Vagina (tissue), 2 donors: ENCODE measurements at regions not wholly inside any gene's neighbourhood (a gene's known extent, or its start where the extent isn't known, plus 50 kb on each side); places are given as distances from the start of the nearest gene placed in this dataset.

Source experiments
- DNase-seq, 2 donors: peaks; one replicate each; pipeline ENCODE4 v3.0.0-alpha.2; 2017; ENCODE audit errors: extremely low spot score in 2 of 2
- H3K27ac ChIP-seq: fragments of 200-600 bp; sonication (generic); one replicate; pipeline ENCODE4 v1.5.1; 2019
- H3K27me3 ChIP-seq: fragments of 200-600 bp; sonication (generic); one replicate; pipeline ENCODE4 v1.5.1; 2019
- H3K36me3 ChIP-seq, 2 donors: fragments of 200-600 bp; sonication (generic); one replicate each; pipeline ENCODE4 v1.5.1; 2017 to 2019
- H3K4me1 ChIP-seq: fragments of 200-600 bp; sonication (generic); one replicate; pipeline ENCODE4 v1.5.1; 2019
- H3K4me3 ChIP-seq, 2 donors: fragments of 200-600 bp; sonication (generic); 1 replicate in 1 of 2; 2 replicates in 1 of 2; pipeline ENCODE4 v1.5.1; 2016 to 2019
- H3K9me3 ChIP-seq: fragments of 200-600 bp; sonication (generic); one replicate; pipeline ENCODE4 v1.5.1; 2019
- CTCF ChIP-seq, 3 experiments: fragments of 450-650 bp in 2 of 3; fragments of 200-600 bp in 1 of 3; sonication (generic) in 1 of 3; IDR thresholded peaks; one replicate each; pipeline ENCODE4 v1.5.1; 2017 to 2019; ENCODE audit warnings: antibody characterized with exemption in 3 of 3, mild to moderate bottlenecking in 2 of 3, moderate library complexity in 2 of 3
- POLR2A ChIP-seq, 2 donors: fragments of 450-650 bp; IDR thresholded peaks; one replicate each; pipeline ENCODE4 v1.6.1; 2017; ENCODE audit warnings: antibody characterized with exemption in 2 of 2, mild to moderate bottlenecking in 2 of 2, moderate library complexity in 2 of 2
- POLR2AphosphoS5 ChIP-seq, 2 donors: sonication (generic); formaldehyde crosslinking; IDR thresholded peaks; one replicate each; pipeline ENCODE4 v1.9.0; 2017; ENCODE audit warnings: antibody characterized with exemption in 2 of 2, mild to moderate bottlenecking in 2 of 2, low read depth in 1 of 2; ENCODE audit not compliant: insufficient read depth in 1 of 2
- intact Hi-C: fragments of 100-400 bp; cut with DNase I; formaldehyde crosslinking; loops from one replicate; pipeline ENCODE4 v1.15.1; 2023

- no peaks in the 10 kb centered on the region for H3K27me3 ChIP-seq
- H3K9me3 ChIP-seq: no peaks in the 10 kb centered on the region
- intact Hi-C loops: no loop called here
- H3K4me1 ChIP-seq: no peaks in the 10 kb centered on the region
- no peak for DNase-seq
- H3K27ac ChIP-seq: no peak overlapping the region
- H3K4me3 ChIP-seq: no peak overlapping the region
- TF ChIP-seq CTCF (IDR thresholded peaks at IDR 0.05): no peak
- no peak for TF ChIP-seq POLR2AphosphoS5 (IDR thresholded peaks at IDR 0.05; ENCODE audit: insufficient read depth in 1 of 2, low read depth in 1 of 2)
- TF ChIP-seq POLR2A (IDR thresholded peaks at IDR 0.05): no peak
- no peaks in the 10 kb centered on the region for H3K36me3 ChIP-seq
Observed at GRCh38 chr5:125367702-125368101, 621.3 kb upstream of the ZNF608 start.

GRCh38 chr5:125370461-125371205 lies 624.2 kb upstream of the ZNF608 start:
- TF ChIP-seq POLR2AphosphoS5 (IDR thresholded peaks at IDR 0.05; ENCODE audit: insufficient read depth in 1 of 2, low read depth in 1 of 2) (no peak), CTCF (IDR thresholded peaks at IDR 0.05) (no peak), POLR2A (IDR thresholded peaks at IDR 0.05) (no peak)
- intact Hi-C loops: no loop called here
- no peak for DNase-seq

GRCh38 chr5:125372694-125373631 lies 626.5 kb upstream of the ZNF608 start:
- TF ChIP-seq POLR2AphosphoS5 (IDR thresholded peaks at IDR 0.05; ENCODE audit: insufficient read depth in 1 of 2, low read depth in 1 of 2) (no peak), CTCF (IDR thresholded peaks at IDR 0.05) (no peak), POLR2A (IDR thresholded peaks at IDR 0.05) (no peak)
- no peaks in the 10 kb centered on the region for H3K27me3 ChIP-seq
- H3K4me1 ChIP-seq: no peaks in the 10 kb centered on the region
- H3K27ac ChIP-seq: no peak overlapping the region
- no peak for DNase-seq
- no peaks in the 10 kb centered on the region for H3K9me3 ChIP-seq
- no peaks in the 10 kb centered on the region for H3K36me3 ChIP-seq
- H3K4me3 ChIP-seq: no peak overlapping the region
- intact Hi-C loops: no loop called here

More at GRCh38 chr5:125370461-125371205, 624.2 kb upstream of the ZNF608 start:
- Histone ChIP-seq H3K27me3 (no peaks in the 10 kb centered on the region), H3K4me1 (no peaks in the 10 kb centered on the region), H3K36me3 (no peaks in the 10 kb centered on the region), H3K4me3 (no peak overlapping the region), H3K27ac (no peak overlapping the region), H3K9me3 (no peaks in the 10 kb centered on the region)

GRCh38 chr5:125375143-125375542 lies 628.7 kb upstream of the ZNF608 start:
- Histone ChIP-seq H3K4me3 (no peak overlapping the region), H3K27ac (no peak overlapping the region), H3K36me3 (no peaks in the 10 kb centered on the region), H3K4me1 (no peaks in the 10 kb centered on the region), H3K27me3 (no peaks in the 10 kb centered on the region), H3K9me3 (no peaks in the 10 kb centered on the region)
- TF ChIP-seq POLR2AphosphoS5 (IDR thresholded peaks at IDR 0.05; ENCODE audit: insufficient read depth in 1 of 2, low read depth in 1 of 2): no peak
- no peak for TF ChIP-seq CTCF (IDR thresholded peaks at IDR 0.05)
- TF ChIP-seq POLR2A (IDR thresholded peaks at IDR 0.05): no peak
- intact Hi-C loops: no loop called here
- DNase-seq: no peak
